ENCODE measurements at regions not wholly inside any gene's neighbourhood (a gene's known extent, or its start where the extent isn't known, plus 50 kb on each side); places are given as distances from the start of the nearest gene placed in this dataset.
A peak's percentile ranks its signal among the peaks of the same experiment; 100 is the strongest.

DNA sequence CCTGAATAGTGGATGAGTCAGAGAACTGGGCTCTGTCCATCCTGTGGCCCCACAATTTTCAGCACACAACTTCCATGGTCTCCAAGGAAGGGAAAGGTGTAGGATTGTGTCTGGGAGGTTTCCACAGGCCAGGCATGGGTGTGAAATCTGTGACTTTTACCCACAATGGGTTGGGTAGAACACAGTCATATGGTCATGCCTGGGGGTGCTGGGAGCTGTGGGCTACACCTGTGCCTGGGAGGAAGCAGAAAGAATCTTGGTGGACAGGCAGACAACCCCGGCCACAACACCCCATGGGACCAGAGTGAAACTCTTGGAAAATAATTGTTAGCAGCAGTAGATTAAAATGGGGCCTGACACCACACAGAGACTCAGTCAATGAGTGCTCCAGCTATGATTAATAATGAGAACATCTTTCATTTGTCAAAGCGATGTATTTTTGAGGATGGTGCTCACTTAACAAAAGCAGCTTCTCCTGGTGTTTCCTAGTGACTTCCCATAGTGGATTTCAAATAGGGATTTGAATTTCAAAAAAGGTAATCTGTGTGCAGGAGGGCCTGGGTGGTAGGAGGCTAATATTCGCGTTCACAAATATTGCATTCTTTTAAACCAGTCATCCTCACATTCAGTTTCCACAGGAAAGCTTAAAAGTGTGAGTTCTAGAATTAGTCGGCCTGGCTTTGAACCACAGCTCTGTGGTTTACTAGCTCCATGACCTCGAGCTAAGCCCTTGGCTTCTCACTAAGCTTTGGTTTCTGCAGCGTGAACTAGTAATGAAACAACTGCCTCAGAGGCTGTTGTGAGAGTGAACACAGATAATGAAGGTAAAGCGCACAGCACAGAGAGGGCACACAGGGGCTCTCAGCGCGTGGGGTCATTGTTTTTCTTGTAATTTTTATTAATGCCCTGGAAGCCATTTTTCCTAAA is 89.3 kb upstream of the UQCRFS1 start:
- Histone ChIP-seq H3K27ac (ENCODE audit: insufficient read depth, low read depth, low read length, poor library complexity, severe bottlenecking) (no peak overlapping the region), H3K9me3 (ENCODE audit: control insufficient read depth, low read length) (no peaks in the 10 kb centered on the region), H3K36me3 (ENCODE audit: control insufficient read depth, insufficient read depth, low read length) (no peaks in the 10 kb centered on the region), H3K4me1 (ENCODE audit: control insufficient read depth, insufficient read depth, low read length) (no peaks in the 10 kb centered on the region), H3K4me3 (ENCODE audit: insufficient read depth, low read depth, low read length) (no peak overlapping the region), H3K27me3 (ENCODE audit: control insufficient read depth, insufficient read depth, low read length, poor library complexity, severe bottlenecking) (peaks cover 4% of the 10 kb centered on the region)
- 92 to 94% methylated on average over 8 to 10 of the region's 10 CpGs for WGBS, 2 experiments

DNA sequence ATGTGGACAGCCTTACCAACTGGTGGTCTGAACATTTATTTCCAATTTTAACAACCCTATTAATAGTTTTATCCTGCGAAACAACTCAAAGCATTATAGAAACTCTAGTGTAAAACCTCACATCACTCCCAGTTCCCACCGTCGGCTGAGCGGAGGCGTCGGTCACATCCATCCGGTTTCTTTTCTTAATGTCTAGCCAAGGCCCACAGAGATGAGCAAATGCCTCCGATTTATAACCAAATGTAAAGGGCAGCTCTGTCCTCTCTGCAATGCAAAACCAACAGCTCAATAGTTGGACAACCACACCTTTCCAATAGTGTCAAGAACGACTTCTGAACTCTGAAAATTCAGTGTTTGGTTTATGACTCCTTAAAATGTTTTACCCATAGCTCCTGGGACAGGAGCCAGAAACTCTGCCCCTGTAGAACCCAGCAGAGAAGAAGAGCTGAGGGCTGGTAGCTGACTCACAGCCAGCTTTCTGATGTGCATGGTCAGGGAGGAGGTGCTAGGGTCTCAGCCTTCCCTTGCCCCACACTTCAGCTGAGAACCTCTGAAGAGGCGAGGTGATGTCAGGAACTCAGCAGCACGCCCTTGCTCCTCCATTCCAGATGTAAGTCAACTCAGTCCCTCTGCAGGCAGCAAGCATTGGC is 90.2 kb upstream of the UQCRFS1 start:
- Histone ChIP-seq H3K4me1 (ENCODE audit: control insufficient read depth, insufficient read depth, low read length) (no peaks in the 10 kb centered on the region), H3K4me3 (ENCODE audit: insufficient read depth, low read depth, low read length) (no peak overlapping the region), H3K27me3 (ENCODE audit: control insufficient read depth, insufficient read depth, low read length, poor library complexity, severe bottlenecking) (peaks cover 11% of the 10 kb centered on the region), H3K36me3 (ENCODE audit: control insufficient read depth, insufficient read depth, low read length) (no peaks in the 10 kb centered on the region), H3K9me3 (ENCODE audit: control insufficient read depth, low read length) (no peaks in the 10 kb centered on the region), H3K27ac (ENCODE audit: insufficient read depth, low read depth, low read length, poor library complexity, severe bottlenecking) (no peak overlapping the region)
- WGBS, 2 experiments, result 90 to 94% methylated on average over 11 of the region's 11 CpGs

DNA sequence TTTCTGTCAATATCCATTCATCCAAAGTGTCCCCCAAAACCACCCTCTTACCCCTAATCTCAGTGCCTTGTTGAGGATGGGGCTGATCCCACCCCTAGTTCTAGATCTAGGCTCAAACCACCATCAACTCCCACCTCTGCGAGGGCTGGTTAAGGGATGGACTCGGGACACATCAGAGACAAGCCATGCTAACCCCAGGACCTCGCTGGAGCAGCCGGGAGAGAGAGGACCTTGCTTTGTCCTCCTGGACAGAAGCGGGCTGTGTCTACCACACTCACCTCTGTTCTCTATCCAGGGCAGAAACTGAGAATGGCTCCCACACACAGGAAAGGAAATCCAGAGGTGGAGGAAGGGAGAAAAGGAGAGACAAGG is 90.8 kb upstream of the UQCRFS1 start:
- Histone ChIP-seq H3K9me3 (ENCODE audit: control insufficient read depth, low read length) (no peaks in the 10 kb centered on the region), H3K4me1 (ENCODE audit: control insufficient read depth, insufficient read depth, low read length) (no peaks in the 10 kb centered on the region), H3K27me3 (ENCODE audit: control insufficient read depth, insufficient read depth, low read length, poor library complexity, severe bottlenecking) (peaks cover 17% of the 10 kb centered on the region), H3K36me3 (ENCODE audit: control insufficient read depth, insufficient read depth, low read length) (no peaks in the 10 kb centered on the region), H3K27ac (ENCODE audit: insufficient read depth, low read depth, low read length, poor library complexity, severe bottlenecking) (no peak overlapping the region), H3K4me3 (ENCODE audit: insufficient read depth, low read depth, low read length) (no peak overlapping the region)
- 94% methylated on average over 5 of the region's 5 CpGs for WGBS, 2 experiments

DNA sequence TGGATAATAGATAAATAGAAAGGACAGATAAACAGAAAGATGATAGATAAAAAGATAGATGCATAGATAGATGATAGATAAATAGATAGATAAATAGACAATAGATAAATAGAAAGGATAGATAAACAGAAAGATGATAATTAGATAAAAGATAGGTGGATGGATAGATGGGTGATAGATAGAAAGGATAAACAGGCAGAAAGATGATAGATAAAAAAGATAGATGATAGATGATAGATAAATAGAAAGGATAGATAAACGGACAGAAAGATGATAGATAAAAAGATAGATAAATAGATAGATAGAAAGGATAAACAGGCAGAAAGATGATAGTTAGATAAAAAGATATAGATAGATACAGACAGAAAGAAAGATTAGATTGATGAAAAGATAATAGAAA is 92.3 kb upstream of the UQCRFS1 start:
- 79 to 97% methylated on average over 1 of the region's 1 CpG for WGBS, 2 experiments
- no peak overlapping the region for H3K27ac ChIP-seq (ENCODE audit: insufficient read depth, low read depth, low read length, poor library complexity, severe bottlenecking)
- H3K4me1 ChIP-seq (ENCODE audit: control insufficient read depth, insufficient read depth, low read length), result no peaks in the 10 kb centered on the region
- no peaks in the 10 kb centered on the region for H3K36me3 ChIP-seq (ENCODE audit: control insufficient read depth, insufficient read depth, low read length)
- H3K4me3 ChIP-seq (ENCODE audit: insufficient read depth, low read depth, low read length), result no peak overlapping the region
- no peaks in the 10 kb centered on the region for H3K9me3 ChIP-seq (ENCODE audit: control insufficient read depth, low read length)
- peaks cover 20% of the 10 kb centered on the region for H3K27me3 ChIP-seq (ENCODE audit: control insufficient read depth, insufficient read depth, low read length, poor library complexity, severe bottlenecking)

DNA sequence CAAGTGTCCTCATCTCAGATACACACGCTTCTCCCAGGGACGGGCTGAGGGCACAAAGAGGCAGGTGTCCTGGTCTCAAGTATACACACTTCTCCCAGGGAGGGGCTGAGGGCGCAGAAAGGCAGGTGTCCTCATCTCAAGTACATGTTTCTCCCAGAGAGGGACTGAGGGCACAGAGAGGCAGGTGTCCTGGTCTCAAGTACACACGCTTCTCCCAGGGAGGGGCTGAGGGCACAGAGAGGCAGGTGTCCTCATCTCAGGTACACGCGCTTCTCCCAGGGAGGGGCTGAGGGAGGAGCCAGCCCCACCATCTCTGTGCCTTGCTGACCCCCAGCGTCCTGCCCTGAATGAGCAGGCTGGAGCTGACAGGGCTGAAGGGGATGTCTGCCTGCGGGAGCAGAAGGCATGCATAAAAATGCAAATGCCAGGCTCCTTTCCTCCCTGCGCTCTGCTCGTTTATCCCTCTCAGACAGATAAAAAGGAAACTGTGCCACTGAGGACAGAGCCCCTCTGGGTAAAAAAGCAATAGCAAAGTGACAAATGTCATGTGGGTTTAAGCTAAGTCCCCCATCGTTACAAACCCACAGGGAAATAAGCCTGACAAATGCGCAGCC is 96.1 kb upstream of the UQCRFS1 start:
- 11 to 14% methylated on average over 12 of the region's 12 CpGs for WGBS, 2 experiments
- no peaks in the 10 kb centered on the region for H3K36me3 ChIP-seq (ENCODE audit: control insufficient read depth, insufficient read depth, low read length)
- H3K4me3 ChIP-seq (ENCODE audit: insufficient read depth, low read depth, low read length), result no peak overlapping the region
- peaks cover 4% of the 10 kb centered on the region for H3K4me1 ChIP-seq (ENCODE audit: control insufficient read depth, insufficient read depth, low read length)
- H3K27me3 ChIP-seq (ENCODE audit: control insufficient read depth, insufficient read depth, low read length, poor library complexity, severe bottlenecking), result peaks cover 19% of the 10 kb centered on the region
- no peak overlapping the region for H3K27ac ChIP-seq (ENCODE audit: insufficient read depth, low read depth, low read length, poor library complexity, severe bottlenecking)
- H3K9me3 ChIP-seq (ENCODE audit: control insufficient read depth, low read length), result no peaks in the 10 kb centered on the region

DNA sequence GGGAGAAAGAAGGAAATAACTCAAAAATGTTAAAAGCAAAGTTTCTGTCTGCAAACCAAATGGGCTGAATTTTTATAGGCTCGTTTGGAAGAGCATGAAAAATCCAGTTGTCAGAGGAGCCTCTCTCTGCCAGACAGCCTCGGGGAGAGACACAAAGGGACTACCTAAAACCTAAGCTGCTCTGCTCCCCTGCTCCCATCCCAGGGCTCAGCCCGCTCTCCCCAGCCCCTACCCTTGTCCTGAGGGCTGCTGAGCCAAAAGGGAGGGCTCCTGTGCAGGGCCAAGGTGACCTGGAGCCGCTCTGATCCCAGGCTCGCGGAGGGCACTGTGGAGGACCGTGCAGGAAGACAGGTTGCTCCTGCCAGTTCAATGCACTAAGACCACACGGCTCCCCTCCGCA is 96.7 kb upstream of the UQCRFS1 start:
- no peaks in the 10 kb centered on the region for H3K36me3 ChIP-seq (ENCODE audit: control insufficient read depth, insufficient read depth, low read length)
- no peaks in the 10 kb centered on the region for H3K9me3 ChIP-seq (ENCODE audit: control insufficient read depth, low read length)
- H3K4me1 ChIP-seq (ENCODE audit: control insufficient read depth, insufficient read depth, low read length), result peaks cover 4% of the 10 kb centered on the region
- no peak overlapping the region for H3K27ac ChIP-seq (ENCODE audit: insufficient read depth, low read depth, low read length, poor library complexity, severe bottlenecking)
- no peak overlapping the region for H3K4me3 ChIP-seq (ENCODE audit: insufficient read depth, low read depth, low read length)
- WGBS, 2 experiments, result 49 to 50% methylated on average over 9 of the region's 9 CpGs
- peaks cover 16% of the 10 kb centered on the region for H3K27me3 ChIP-seq (ENCODE audit: control insufficient read depth, insufficient read depth, low read length, poor library complexity, severe bottlenecking)

DNA sequence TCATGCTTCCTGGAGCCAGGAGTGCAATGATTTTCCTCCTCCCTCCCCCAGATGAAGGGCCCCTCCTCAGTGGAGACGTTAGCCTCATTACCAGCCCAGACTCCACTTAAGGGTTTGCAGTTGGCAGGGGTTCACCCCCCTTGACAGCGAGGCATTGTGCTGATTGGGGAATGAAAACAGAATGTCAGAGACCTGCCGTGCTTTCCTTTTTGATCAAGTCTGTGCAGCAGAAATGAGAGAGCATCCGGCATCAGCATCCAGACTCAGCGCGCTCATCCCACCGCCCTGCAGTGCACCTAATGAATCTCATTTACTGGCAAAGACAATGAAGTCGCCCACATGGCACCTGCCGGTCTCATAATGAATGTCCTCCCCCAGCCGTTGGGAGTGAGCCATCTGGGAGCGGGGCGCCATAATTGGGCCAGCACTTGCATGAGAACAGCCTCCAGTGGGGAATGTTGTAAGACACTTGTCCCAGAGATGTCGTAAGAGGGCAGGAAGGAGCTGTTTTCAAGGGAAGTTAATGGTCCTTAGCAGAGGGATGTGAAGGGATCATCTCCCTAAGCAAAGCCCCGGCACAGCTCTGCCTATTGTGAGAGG is 98.3 kb upstream of the UQCRFS1 start:
- Histone ChIP-seq H3K4me1 (ENCODE audit: control insufficient read depth, insufficient read depth, low read length) (peaks cover 12% of the 10 kb centered on the region), H3K36me3 (ENCODE audit: control insufficient read depth, insufficient read depth, low read length) (no peaks in the 10 kb centered on the region), H3K4me3 (ENCODE audit: insufficient read depth, low read depth, low read length) (no peak overlapping the region), H3K9me3 (ENCODE audit: control insufficient read depth, low read length) (no peaks in the 10 kb centered on the region), H3K27ac (ENCODE audit: insufficient read depth, low read depth, low read length, poor library complexity, severe bottlenecking) (peak overlapping the region; percentile 26), H3K27me3 (ENCODE audit: control insufficient read depth, insufficient read depth, low read length, poor library complexity, severe bottlenecking) (peaks cover 16% of the 10 kb centered on the region)
- 19 to 22% methylated on average over 14 of the region's 14 CpGs for WGBS, 2 experiments

DNA sequence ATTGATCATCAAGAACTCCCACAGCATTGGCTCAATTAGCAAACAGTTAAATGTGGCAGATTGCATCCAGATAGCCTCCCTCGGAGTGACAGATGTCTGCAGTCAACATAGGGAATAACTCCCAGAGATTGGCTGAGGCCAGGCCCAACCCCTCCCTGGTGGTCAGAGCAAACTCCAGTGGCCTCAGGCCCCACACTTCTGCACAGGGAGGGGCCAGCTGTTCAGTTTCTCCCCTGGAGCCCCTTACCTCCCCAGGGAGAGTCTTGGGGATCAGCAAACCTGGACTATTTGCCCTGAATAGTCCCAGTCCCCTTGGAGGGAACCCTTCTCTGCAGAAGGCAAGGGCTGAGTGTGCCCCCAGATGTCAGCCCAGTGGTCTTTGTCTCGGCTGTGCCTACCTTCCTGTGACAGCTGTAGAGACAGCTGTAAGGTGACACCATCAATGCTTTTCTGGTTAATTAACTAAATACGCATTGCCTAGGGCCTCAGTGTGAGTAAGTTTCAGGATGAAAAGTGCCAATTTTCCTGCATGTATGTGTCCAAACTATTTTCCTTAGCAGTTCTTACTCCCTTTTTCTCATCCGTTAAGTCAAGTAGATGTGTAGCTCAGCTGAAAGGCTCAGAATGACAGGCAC is 102.7 kb upstream of the UQCRFS1 start:
- Histone ChIP-seq H3K36me3 (ENCODE audit: control insufficient read depth, insufficient read depth, low read length) (no peaks in the 10 kb centered on the region), H3K27ac (ENCODE audit: insufficient read depth, low read depth, low read length, poor library complexity, severe bottlenecking) (no peak overlapping the region), H3K27me3 (ENCODE audit: control insufficient read depth, insufficient read depth, low read length, poor library complexity, severe bottlenecking) (no peaks in the 10 kb centered on the region), H3K4me3 (ENCODE audit: insufficient read depth, low read depth, low read length) (no peak overlapping the region), H3K4me1 (ENCODE audit: control insufficient read depth, insufficient read depth, low read length) (peaks cover 12% of the 10 kb centered on the region), H3K9me3 (ENCODE audit: control insufficient read depth, low read length) (no peaks in the 10 kb centered on the region)
- WGBS, 2 experiments, result 72 to 75% methylated on average over 4 of the region's 4 CpGs

DNA sequence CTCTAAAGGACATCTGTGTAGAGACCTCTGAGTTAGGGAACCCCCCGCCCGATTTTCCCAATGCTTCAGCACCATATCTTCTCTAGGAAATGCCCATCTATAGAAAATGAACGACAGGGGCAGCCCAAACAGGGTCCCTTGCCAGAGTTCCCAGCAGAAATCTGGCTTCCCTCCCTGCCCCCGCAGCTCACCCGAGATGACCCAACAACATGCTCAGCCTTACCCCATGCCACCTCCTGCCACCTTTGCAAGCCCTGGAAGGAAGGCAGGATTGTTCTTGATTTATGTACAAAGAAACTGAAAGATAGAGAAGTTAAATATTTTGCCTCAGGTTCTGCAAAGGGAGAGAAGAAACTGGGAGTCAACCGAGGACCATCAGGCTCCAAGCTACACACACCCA is 105.6 kb upstream of the UQCRFS1 start:
- 87 to 92% methylated on average over 4 to 6 of the region's 6 CpGs for WGBS, 2 experiments

More for the DNA sequence above, 105.6 kb upstream of the UQCRFS1 start:
- no peaks in the 10 kb centered on the region for H3K27me3 ChIP-seq (ENCODE audit: control insufficient read depth, insufficient read depth, low read length, poor library complexity, severe bottlenecking)
- no peaks in the 10 kb centered on the region for H3K9me3 ChIP-seq (ENCODE audit: control insufficient read depth, low read length)
- no peaks in the 10 kb centered on the region for H3K36me3 ChIP-seq (ENCODE audit: control insufficient read depth, insufficient read depth, low read length)
- no peak overlapping the region for H3K27ac ChIP-seq (ENCODE audit: insufficient read depth, low read depth, low read length, poor library complexity, severe bottlenecking)
- H3K4me3 ChIP-seq (ENCODE audit: insufficient read depth, low read depth, low read length), result no peak overlapping the region
- H3K4me1 ChIP-seq (ENCODE audit: control insufficient read depth, insufficient read depth, low read length), result peaks cover 8% of the 10 kb centered on the region

All from ectodermal cell (in vitro differentiated cells).